Testis (tissue), 2 donors: ENCODE measurements at regions not wholly inside any gene's neighbourhood (a gene's known extent, or its start where the extent isn't known, plus 50 kb on each side); places are given as distances from the start of the nearest gene placed in this dataset.

Experiments used
- DNase-seq: peaks from one replicate; pipeline ENCODE4 v3.0.0-alpha.2; 2019
- H3K27ac ChIP-seq, 2 donors: fragments of 200-600 bp; sonication (generic); one replicate each; pipeline ENCODE4 v1.5.1; 2019
- H3K27me3 ChIP-seq: fragments of 200-600 bp; sonication (generic); one replicate; pipeline ENCODE4 v1.5.1; 2019
- H3K36me3 ChIP-seq: fragments of 200-600 bp; sonication (generic); one replicate; pipeline ENCODE4 v1.5.1; 2017; ENCODE audit warnings: low read depth; ENCODE audit errors: missing control alignments
- H3K4me1 ChIP-seq: fragments of 200-600 bp; sonication (generic); one replicate; pipeline ENCODE4 v1.5.1; 2019
- H3K4me3 ChIP-seq, 2 donors: fragments of 200-600 bp; sonication (generic); one replicate each; pipeline ENCODE4 v1.5.1; 2017 to 2019
- H3K9me3 ChIP-seq: fragments of 200-600 bp; sonication (generic); one replicate; pipeline ENCODE4 v1.5.1; 2017
- CTCF ChIP-seq, 3 experiments: fragments of 450-650 bp in 2 of 3; fragments of 200-600 bp in 1 of 3; sonication (generic) in 1 of 3; IDR thresholded peaks; one replicate each; pipeline ENCODE4 v1.5.1; 2016 to 2019; ENCODE audit warnings: antibody characterized with exemption in 3 of 3, mild to moderate bottlenecking in 2 of 3, moderate library complexity in 1 of 3
- POLR2A ChIP-seq: fragments of 450-650 bp; IDR thresholded peaks from one replicate; pipeline ENCODE4 v1.6.1; 2017; ENCODE audit warnings: antibody characterized with exemption, mild to moderate bottlenecking, moderate library complexity
- WGBS, 2 donors: methylation state at CpG; one replicate each; pipeline ENCODE4 v1.1.5; 2018; 5-methylcytosine and 5-hydroxymethylcytosine counted together
- intact Hi-C: fragments of 100-400 bp; cut with DNase I; formaldehyde crosslinking; loops from one replicate; pipeline ENCODE4 v1.15.1; 2023; ENCODE audit warnings: low total_unique reads

DNA sequence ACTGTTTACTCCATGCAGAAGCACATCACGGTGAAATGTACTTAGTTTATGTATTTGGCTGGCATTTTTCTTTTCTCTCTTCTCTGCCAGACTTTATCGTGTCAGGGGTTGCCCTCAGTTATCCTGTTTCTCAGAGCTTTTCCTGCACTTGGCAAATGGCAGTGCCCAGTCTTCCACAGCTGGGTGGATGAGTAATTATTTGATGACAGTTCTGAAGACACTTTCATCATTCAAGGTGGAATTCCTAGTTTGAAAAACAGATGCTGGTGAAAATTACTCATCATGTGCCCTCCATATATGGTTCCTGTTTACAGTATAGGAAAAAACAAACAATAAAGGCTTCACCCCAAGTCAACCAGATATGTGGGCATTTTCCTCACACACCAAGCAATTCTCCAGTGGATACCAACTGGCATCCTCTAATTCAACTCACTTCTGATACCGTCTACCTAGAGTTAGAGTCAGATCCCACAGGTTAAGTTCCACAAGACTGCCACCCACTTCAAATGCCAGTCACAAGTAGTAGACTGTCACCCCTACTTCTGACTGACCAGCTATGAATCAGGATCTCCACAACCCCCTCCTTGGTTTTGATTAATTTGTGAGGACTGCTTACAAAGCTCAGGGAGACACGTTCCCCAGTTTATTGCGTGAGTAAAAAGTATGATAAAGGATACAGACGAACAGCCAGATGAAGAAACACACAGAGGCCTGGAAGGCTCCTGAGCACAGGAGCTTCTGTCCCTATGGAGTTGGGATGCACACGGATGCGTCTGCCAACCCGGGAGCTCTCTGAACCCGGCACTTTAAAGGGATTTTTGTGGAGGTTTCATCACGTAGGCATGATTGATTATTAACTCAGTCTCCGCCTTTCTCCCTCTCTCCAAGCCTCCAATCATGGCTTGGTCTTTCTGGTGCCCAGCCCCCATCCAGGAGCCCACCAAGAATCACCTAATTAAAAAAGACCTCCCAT is 72.9 kb downstream of the CLDN34 start:
- Histone ChIP-seq H3K36me3 (no peaks in the 10 kb centered on the region), H3K27ac (no peak overlapping the region), H3K9me3 (no peaks in the 10 kb centered on the region), H3K4me1 (peaks cover 3% of the 10 kb centered on the region), H3K27me3 (no peaks in the 10 kb centered on the region), H3K4me3 (no peak overlapping the region)
- DNase-seq = no peak
- intact Hi-C loops = no loop called here
- 69 to 75% methylated on average over 10 to 12 of the region's 12 CpGs for WGBS, 2 donors
- no peak for TF ChIP-seq CTCF (IDR thresholded peaks at IDR 0.05)
- TF ChIP-seq POLR2A = no peak

DNA sequence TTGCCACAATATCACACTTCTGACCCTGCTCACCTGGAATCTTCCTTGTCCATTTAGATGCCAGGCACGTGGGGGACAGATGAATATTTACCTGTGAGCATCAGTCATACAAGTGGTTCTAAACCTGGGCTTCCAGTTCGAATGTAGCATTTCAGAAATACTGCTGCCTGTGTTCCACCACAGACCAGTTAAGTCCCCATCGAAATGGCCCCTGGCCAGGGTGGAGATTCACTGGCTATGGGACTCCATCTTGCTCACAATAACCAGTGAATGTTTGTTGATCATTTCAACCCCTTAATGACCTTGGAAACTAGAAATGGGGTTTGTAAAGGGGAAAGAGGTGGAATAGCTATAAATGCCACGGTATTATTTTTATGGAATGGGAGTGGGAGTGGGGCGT is 73.8 kb downstream of the CLDN34 start:
- Histone ChIP-seq H3K4me3 (no peak overlapping the region), H3K27ac (no peak overlapping the region), H3K27me3 (no peaks in the 10 kb centered on the region), H3K4me1 (peaks cover 6% of the 10 kb centered on the region), H3K9me3 (no peaks in the 10 kb centered on the region), H3K36me3 (no peaks in the 10 kb centered on the region)
- intact Hi-C loops = no loop called here
- no peak for TF ChIP-seq CTCF (IDR thresholded peaks at IDR 0.05)
- no peak for TF ChIP-seq POLR2A
- 88 to 95% methylated on average over 5 of the region's 5 CpGs for WGBS, 2 donors
- no peak for DNase-seq

GRCh38 chrX:10041383-10041782 is 74.2 kb downstream of the CLDN34 start:
- peaks cover 6% of the 10 kb centered on the region for H3K4me1 ChIP-seq

DNA sequence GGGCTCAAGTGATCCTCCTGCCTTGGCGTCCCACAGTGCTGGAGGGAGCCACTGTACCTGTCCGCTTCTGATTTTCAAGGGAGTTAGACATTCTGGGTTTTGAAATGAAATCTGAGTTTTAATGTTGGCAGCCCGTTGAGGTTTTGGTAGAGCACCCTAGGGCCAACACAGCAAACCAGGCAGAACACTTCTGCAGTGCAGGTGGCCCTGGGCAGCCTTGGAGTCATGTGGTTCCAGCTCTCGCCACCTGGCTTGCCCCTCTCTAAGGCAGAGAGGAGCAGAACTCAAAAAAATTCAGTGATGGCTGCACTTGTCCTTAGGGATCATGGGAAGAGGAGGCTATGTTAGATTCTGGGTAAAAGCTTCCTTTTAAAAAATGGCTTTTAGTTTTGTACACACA is 74.9 kb downstream of the CLDN34 start:
- Histone ChIP-seq H3K27ac (no peak overlapping the region), H3K9me3 (no peaks in the 10 kb centered on the region), H3K4me1 (peaks cover 12% of the 10 kb centered on the region), H3K27me3 (no peaks in the 10 kb centered on the region), H3K36me3 (no peaks in the 10 kb centered on the region), H3K4me3 (no peak overlapping the region)
- no peak for DNase-seq
- 90 to 94% methylated on average over 2 to 4 of the region's 4 CpGs for WGBS, 2 donors
- TF ChIP-seq POLR2A (no peak), CTCF (IDR thresholded peaks at IDR 0.05) (no peak)
- intact Hi-C loops = no loop called here

More at GRCh38 chrX:10041383-10041782, 74.2 kb downstream of the CLDN34 start:
- no peak for DNase-seq
- intact Hi-C loops = no loop called here
- TF ChIP-seq CTCF (IDR thresholded peaks at IDR 0.05) (no peak), POLR2A (no peak)
- no peak overlapping the region for H3K4me3 ChIP-seq
- no peak overlapping the region for H3K27ac ChIP-seq
- H3K27me3 ChIP-seq = no peaks in the 10 kb centered on the region
- no peaks in the 10 kb centered on the region for H3K36me3 ChIP-seq
- no peaks in the 10 kb centered on the region for H3K9me3 ChIP-seq
- WGBS, 2 donors = 74 to 93% methylated on average over 2 to 4 of the region's 4 CpGs
